ENCODE measurements at regions not wholly inside any gene's neighbourhood (a gene's known extent, or its start where the extent isn't known, plus 50 kb on each side); places are given as distances from the start of the nearest gene placed in this dataset.
"Not testable (repeated sequence)": the region's sequence is repeated elsewhere in the genome, so short reads cannot be mapped to it uniquely, and the experiment has no call there.

DNA sequence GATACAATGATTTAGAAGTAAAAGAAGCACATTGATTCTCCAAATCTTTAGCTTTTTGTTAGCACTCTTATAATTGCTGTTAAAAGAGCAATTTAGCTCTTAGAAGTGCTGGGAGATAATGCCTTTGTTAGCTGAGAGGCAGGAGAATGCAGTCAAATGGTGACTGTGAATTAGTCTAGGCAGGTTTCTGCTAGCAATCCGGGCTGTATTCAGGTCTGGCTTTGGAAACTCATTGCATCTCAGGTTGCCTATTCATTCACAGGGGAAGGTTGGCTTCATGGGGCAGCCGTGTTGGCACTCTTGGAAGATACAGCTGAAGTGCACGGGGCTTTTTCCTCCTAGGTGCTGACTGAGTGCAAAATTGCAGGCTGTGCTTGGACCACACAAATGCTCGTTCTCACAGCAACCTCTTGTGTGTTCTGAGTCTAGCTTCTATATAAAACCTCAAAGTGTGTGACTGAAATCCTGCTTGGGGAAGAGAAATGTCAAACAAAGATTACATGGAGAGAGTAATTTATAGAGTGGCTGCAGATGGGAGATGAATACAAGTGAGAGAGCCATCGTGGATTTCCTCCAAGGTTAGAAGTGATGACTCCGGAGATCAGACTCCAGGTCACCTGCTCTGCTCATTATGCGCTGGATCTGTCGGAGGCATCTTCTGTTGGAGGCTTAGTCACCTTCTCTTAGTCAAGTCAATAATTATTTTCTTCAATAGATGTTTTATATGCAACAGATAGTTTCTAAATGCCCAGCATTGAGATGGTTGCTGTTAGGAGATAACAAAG lies 167.8 kb downstream of the PMAIP1 start:
- DNase-seq (ENCODE audit: low spot score in 2 of 2) (no peak), FAIRE-seq (no peak)

DNA sequence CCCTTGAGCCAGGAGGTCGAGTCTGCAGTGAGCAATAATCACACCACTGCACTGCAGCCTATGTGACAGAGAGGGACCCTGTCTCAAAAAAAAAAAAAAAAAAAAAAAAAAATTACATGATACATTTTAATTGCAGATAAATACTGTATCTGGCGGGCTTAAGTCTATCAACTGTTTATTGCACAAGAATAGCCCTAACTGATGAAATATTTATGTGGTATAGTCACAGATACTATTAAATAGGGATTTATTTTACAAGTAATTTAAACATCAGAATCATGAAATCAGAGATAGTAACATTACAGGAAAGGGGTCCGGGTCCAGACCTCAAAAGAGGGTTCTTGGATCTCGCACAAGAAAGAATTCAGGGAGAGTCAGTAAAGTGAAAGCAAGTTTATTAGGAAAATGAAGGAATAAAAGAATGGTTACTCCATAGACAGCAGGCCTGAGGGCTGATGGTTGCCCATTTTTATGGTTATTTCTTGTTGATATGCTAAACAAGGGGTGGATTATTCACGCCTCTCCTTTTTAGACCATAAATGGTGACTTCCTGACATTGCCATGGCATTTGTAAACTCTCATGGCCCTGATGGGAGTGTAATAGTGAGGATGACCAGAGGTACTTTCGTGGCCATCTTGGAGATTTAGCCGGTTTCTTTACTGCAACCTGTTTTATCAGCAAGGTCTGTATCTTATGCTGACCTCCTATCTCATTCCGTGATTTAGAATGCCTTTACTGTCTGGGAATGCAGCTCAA lies 166.6 kb downstream of the PMAIP1 start:
- DNase-seq (ENCODE audit: low spot score in 2 of 2) = no peak
- FAIRE-seq = no peak

DNA sequence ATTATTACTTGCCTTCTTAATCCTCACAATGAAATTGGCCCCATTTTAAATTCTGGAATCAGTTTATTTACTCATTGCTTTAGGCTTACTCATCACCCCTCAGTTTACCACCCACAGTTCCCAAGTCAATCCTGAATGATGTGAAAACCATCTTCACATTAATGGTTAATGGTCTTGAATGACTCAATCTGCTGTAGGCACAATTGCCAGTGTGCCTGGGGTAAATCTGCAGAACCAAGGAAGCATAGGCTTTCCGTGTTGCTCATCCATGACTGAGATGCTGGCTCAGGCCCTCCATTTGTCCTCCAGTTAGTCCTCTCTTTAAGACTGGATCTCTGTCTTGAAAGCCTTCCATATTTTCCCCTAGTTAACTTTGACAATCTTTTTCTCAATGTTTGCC lies 164.5 kb downstream of the PMAIP1 start:
- DNase-seq (ENCODE audit: low spot score in 2 of 2) = no peak
- FAIRE-seq = no peak

DNA sequence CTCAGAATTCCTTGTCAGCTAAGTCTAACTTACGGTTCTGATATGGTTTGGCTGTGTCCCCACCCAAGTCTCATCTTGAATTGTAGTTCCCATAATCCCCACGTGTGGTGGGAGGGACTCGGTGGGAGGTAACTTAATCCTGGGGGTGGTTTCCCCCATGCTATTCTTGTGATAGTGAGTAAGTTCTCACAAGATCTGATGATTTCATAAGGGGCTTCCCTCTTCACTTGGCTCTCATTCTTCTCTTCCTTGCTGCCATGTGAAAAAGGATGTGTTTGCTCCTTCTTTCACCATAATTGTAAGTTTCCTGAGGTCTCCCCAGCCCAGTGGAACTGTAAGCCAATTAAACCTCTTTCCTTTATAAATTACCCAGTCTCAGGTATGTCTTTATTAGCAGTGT lies 163.0 kb downstream of the PMAIP1 start:
- FAIRE-seq; DNase-seq (ENCODE audit: low spot score in 2 of 2): not testable (repeated sequence)

DNA sequence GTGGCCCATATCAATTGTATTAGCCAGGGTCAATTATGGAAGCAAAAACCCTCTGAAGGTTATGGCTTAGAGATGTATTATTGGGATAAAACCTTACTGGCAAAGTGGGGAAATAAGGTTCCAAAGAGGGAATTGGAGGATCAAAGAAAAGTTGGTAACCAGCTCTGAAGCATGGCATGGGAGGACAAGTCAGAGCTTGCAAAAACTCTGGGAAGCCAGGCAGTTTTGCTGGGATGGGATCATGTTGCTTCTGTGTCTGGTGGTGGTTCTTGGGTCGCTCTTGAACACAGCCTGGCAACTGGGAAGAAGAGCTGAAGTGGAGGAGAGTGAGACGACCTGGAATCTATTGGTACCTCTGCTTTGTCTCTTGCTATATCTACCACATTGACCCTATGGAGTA lies 162.6 kb downstream of the PMAIP1 start:
- FAIRE-seq = no peak
- no peak for DNase-seq (ENCODE audit: low spot score in 2 of 2)

DNA sequence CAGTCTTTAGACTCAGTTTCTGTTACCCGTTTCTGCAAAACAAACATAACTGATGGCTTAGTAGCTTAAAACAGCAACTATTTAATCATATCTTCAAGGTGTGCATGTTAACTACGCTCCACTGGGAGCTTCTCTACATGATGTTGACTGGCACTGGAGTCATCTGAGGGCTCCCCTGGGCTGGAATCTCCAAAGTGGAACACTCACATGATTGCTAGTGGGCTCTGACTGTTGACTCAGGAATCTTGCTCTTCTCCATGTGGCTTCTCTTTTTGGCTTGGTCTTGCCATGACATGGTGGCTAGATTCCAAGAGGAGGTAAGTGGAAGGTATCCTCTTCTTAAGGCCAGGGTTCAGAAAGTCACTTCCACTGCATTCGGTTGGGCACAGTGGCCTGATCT lies 160.8 kb downstream of the PMAIP1 start:
- no peak for FAIRE-seq

DNA sequence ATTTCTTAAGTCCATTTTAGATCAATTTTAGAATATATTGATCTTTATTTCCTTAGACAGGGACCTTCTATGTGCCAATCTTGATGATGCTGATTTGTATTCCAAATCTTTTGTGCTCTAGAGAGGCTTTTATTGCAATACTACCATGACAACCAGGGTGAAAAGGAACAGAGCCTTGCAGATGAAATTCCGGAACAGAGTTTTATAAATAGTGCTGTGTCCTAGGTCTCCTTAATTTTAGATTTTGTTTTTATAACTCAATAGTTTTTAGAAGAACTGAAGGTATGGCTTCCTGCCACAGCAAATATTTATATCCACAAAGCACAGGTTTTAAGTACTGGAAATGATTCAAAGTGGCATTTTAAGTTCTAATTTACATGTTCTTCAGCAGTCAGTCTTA lies 160.2 kb downstream of the PMAIP1 start:
- DNase-seq (ENCODE audit: low spot score in 2 of 2) (no peak), FAIRE-seq (no peak)

More for the DNA sequence above, 160.8 kb downstream of the PMAIP1 start:
- no peak for DNase-seq (ENCODE audit: low spot score in 2 of 2)

DNA sequence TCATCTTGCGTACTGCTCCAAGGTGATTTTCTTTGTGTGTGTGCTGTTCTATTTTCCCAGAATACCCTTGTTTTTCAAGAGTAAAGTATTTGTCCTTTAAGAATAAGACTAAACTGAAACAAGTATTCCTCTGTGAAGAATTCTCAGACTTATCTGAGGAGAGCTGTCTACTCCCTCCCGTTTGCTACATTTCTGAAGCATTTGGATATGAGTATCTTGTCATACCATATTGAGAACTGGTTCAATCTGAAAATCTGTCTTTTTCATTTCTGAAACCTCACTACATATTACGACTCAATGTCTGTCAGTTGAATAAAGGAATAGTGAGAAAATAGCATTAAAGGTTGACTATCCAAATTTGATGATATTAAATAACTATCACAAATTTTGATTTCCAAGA lies 159.4 kb downstream of the PMAIP1 start:
- FAIRE-seq (no peak), DNase-seq (ENCODE audit: low spot score in 2 of 2) (no peak)

DNA sequence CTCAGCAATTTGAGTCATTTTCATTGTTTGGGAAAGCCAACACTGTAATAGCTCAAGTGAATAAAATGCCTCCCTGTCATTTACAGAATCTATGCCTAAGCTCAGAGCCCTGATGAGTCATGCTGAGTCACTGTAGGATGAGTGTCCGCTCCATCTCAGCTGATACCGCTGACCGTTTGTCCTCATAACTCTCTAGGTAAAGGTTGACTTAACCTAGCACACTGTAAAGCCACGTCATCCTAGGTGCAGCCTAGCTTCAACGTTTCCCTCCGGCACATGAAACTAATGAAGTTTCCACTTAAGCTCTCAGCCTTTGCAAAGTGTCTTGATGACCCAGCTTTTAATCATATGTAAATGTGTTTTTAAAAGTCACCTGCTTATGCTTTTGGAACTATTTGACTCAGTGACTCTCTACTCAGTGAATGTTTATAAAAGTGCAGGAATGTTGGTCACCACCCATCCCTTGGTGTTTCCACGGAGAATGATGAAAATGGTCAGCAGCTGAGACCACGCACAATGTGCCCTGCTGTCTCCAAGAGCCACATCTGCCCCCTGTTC lies 154.0 kb downstream of the PMAIP1 start:
- FAIRE-seq (no peak), DNase-seq (ENCODE audit: low spot score in 2 of 2) (no peak)

DNA sequence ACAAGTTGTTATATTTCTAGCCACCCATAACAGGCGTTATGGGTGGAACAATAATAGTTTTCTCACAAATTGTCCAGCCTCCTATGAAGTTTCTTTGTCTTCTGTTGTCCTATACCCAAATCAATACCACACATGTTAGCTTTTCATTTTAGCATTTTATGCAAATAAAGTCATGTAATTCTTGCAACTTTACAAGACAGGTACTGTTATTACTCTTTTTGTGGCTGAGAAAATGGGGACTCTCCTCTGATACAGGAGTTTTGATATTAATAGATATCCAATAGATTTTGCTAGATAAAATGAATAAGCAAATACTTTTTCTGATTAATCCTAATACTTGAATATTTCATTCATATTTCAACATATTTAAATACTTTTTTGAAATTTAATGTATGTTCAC lies 151.0 kb downstream of the PMAIP1 start:
- no peak for DNase-seq (ENCODE audit: low spot score in 2 of 2)
- FAIRE-seq = no peak

DNA sequence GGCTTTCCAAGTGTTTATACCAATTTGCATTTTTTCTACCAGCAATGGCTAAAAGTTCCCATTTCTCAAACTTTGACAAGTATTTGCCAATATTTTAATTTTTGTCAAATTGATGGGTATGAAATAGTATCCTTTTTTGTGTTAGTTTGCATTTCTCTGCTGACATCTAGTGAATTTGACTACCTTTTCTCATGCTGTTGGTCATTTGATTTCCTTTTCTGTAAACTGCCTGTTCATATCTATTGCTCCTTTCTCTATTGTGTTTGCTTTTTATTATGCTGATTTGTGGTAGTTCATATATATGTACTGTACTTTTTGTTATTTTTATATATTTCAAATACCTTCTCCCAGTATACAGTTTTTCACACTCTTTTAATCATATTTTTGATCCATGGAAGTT lies 149.4 kb downstream of the PMAIP1 start:
- no peak for FAIRE-seq
- DNase-seq (ENCODE audit: low spot score in 2 of 2) = no peak

DNA sequence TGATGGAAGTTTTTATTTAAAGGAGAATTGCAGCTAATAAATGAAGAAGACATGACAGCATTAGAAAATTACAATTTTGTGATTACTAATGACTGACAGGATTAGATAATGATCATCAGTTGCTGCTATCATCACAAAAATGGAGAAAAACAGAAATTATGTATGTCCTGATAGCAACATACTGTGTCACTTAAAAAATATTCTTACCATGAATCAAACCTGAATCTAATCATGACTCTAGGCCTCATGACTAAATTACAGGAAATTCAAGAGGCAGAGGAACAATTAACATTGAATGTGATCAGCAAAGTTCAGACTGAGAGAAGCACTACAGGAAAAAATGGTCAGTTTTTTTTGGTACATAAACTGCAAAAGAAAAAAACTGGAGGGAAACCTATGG lies 147.8 kb downstream of the PMAIP1 start:
- FAIRE-seq (no peak), DNase-seq (ENCODE audit: low spot score in 2 of 2) (no peak)

DNA sequence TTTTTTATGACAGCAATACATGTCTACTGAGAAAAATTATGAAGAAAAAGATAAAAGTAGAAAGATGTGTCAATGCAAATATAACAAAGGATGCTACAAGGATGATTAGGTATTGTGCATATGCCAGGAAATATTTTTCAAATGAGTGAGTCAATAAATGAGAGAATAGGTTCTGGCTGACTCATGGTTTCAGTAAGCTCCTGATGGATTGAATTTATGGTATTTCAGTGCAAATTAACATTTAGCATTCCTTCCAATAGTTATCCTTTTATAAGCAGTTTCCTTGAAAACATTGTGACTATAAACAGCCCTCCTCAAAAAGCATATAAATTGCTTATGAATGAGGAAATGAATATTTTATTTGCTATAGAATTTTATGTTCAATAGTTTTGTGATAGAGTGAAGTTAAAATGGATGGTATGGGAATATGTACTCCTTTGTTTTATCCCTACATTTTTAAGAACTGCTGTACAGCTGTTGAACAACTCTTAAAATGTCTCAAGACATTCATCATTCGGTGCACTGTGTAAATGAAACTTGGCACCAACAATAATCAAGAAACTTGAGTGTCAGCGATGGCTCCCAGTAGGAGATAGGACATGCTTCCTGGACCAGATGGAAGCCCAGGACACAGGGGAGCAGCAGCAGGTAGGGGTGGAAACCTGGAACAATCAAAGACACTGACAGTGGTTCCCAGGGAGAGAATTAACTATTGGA lies 144.7 kb downstream of the PMAIP1 start:
- FAIRE-seq = no peak
- no peak for DNase-seq (ENCODE audit: low spot score in 2 of 2)

DNA sequence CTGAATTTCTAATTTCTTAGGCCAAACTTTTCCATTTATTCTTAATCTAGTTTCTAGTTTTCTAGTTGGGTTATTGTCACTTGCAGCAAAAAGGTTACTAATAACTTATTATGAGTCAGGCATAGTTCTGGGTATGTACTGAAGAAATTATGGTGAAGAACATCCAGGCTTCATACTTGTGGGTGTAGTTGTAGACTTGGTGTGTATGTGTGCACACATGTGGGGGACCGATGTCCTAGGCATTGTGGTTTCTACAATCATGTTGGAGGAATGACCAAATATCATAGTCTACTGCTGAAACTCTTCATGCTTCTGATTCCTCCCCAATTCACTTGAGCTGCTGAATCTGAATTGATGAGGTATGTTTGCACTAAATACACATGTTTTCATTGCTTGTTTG lies 141.2 kb downstream of the PMAIP1 start:
- DNase-seq (ENCODE audit: low spot score in 2 of 2) = no peak
- no peak for FAIRE-seq

DNA sequence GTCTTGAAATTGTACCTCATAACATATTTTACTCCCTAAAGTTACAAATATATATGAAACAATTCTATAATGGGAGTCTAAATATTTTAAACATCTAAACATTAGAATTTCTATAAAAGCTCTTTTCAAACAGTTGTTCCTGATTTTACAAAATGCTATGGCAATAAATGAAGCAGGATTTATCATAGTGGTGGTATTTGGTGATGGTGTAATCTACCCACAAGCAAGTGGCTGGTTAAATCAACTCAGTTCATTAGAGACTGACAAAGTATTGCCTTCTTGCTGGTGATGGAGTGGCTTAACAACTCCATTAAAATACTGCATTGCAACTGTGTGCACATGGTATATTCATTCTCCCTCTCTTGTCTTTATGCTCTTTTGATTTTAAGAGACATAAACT lies 138.9 kb downstream of the PMAIP1 start:
- no peak for FAIRE-seq

DNA sequence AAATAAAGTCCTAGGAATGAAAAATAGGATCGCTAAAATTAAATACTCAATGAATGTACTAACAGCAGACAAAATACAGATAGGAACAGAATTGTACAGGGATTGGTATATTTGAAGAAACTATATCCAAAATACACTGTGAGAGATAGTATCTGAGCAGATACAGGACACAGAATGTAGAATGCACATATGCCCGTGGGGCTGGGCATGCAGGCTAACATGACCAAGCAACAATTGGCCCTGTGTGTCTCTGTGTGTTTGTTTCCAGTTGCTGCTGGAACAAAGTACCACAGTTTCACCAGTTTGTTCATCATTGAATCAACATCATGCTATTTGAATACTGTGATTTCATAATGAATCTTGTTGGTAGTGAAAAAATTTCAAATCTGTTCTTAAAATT lies 127.6 kb downstream of the PMAIP1 start:
- DNase-seq (ENCODE audit: low spot score in 2 of 2) (no peak), FAIRE-seq (peak; percentile 68)

More for the DNA sequence above, 138.9 kb downstream of the PMAIP1 start:
- DNase-seq (ENCODE audit: low spot score in 2 of 2) = no peak

DNA sequence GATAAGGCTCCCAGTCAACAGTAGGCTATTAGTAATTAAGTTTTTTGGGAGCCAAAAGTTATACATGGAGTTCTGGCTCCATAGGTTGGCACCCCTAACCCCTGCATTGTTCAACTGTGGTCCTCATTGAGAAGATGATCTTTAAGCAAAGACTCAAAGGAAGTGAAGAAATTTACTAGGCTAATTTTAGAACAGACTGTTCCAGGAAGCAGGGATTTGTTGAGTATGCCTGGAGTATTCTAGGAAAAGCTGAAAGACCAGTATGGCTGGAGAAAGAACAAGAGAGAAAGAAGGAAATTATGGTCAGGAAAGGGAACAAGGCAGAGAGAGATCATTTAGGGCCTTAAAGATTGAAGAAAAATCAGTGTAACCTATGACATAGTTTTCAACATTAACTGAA lies 125.1 kb downstream of the PMAIP1 start:
- DNase-seq (ENCODE audit: low spot score in 2 of 2) (no peak), FAIRE-seq (no peak)

DNA sequence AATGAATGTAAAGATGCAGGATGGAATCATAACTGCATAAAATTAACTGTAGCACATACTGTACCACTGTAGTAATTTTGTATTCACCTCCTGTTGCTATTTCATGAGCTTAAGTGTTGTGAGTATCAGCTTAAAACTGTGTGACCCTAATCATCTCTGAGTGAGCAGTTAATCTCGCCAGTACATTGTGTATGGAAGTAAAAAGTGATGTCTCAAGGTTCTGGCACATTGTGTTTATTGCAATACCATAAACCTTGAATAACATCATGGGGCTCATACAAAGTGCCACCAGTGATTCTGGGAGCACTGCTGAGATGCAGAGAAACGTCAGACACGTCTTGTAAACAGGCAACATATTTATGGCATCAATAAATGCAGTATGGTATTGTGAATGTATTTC lies 124.5 kb downstream of the PMAIP1 start:
- no peak for DNase-seq (ENCODE audit: low spot score in 2 of 2)

DNA sequence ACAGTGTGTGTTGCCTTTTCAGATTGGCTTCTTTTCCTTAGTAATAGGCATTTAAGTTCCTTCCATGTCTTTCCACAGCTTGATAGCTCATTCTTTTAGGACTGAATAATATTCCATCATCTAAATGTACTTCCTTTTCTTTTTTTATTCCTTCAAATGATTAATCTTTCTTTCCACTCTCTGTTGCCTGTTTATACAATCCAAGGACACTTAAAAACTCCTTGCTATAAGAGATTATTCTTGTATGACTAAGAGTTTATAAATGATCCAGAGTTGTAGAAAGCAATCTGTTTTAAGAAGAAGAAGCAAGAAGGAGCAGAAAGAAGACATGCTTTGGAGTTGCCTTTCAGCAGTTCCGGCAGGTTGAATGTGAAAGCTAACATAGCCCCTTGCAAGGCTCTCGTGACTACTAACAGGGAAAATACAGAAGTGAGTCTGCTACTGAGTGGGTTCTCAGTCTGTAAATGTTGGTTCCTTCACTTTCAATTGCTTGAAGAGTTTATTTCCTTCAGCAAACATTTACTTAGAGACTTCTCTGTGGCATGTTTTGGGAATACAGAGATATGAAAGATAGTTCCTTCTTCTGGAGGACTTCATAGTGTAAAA lies 123.0 kb downstream of the PMAIP1 start:
- FAIRE-seq (no peak), DNase-seq (ENCODE audit: low spot score in 2 of 2) (no peak)

More for the DNA sequence above, 124.5 kb downstream of the PMAIP1 start:
- no peak for FAIRE-seq

DNA sequence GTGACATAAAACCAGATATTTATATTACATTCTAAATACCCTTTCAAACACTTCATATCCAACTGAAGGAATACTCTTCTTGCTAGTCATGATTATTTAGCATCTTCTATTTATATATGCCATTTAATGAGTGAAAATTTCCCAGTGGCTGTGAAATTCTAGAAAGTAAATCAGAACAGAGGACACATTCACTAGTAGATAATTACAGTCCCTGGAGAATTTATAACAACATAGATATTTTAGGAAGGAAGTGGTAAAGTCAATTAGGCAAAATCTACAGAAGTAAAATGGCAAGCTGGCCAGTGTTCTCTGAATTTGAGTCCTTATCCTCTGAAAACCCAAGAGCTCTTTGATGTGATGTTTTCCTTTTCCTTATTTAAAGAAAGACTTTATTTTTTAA lies 121.8 kb downstream of the PMAIP1 start:
- DNase-seq (ENCODE audit: low spot score in 2 of 2) = no peak
- FAIRE-seq = no peak

All from frontal cortex (tissue), 3 donors.